Femur (tissue), 1 donor: ENCODE measurements at regions not wholly inside any gene's neighbourhood (a gene's known extent, or its start where the extent isn't known, plus 50 kb on each side); places are given as distances from the start of the nearest gene placed in this dataset.
"Not testable (repeated sequence)": the region's sequence is repeated elsewhere in the genome, so short reads cannot be mapped to it uniquely, and the experiment has no call there.

Experiments
- DNase-seq: peaks from one replicate; pipeline ENCODE4 v3.0.0-alpha.2; 2017

DNA sequence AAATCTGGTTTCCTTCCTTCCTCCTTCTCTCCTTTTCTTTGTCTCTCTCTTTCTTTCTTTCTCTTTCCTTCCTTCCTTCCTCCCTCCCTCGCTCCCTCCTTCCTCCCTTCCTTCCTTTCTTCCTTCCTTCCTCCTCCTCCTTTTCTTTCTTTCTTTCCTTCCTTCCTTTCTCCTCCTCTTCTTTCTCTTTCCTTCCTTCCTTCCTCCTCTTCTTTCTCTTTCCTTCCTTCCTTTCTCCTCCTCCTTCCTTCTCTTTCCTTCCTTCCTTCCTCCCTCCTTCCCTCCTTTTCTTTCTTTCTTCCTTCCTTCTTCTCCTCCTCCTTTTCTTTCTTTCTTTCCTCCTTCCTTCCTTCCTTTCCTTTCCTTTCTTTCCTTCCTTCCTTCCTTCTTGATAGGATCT lies 61.2 kb downstream of the VIP start:
- DNase-seq, result no peak

GRCh38 chr6:152815230-152815872 lies 64.8 kb downstream of the VIP start:
- DNase-seq, result no peak

DNA sequence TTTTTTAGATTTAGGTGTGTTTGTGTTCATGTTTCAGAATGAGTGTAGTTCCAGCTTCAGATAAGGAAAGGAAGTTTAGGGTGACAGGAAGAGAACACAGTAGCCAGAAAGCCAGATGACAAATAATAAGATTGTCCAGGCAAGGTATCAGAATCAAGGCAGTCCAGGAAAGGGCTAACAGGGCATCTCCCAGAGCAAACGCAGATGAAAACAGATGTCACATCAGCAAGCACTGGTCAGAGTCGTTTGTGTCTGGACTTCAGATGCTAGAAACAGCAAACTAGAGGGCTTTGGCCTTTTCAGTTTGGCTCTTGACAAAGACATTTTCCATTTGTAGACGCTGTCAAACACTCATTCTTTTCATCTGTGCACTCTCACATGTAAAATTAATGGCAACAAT lies 65.5 kb downstream of the VIP start:
- DNase-seq, result no peak

DNA sequence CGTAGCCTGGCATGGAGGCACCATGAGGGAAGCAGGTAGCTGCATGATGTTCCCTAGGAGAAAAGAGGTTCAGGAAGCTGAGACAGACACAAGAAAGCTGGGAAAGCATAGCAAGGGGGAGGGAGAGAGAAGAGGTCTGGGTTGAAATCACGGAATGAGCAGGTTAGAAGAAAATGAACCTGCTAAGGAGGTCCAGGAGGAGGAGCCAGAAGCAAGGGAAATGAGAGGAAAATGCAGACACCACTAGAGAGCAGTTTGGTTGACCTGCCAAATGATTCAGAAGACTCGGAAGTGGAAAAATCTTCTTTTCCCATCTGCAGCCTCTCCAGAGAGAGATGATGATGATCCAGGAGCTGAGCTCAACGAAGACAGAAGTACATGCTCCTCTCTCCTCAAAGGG lies 70.9 kb downstream of the VIP start:
- no peak for DNase-seq

- no peak for DNase-seq
These were observed 74.1 kb downstream of the VIP start for GRCh38 chr6:152824666-152825065.

- no peak for DNase-seq
These were observed 77.8 kb downstream of the VIP start for GRCh38 chr6:152828431-152828830.

DNA sequence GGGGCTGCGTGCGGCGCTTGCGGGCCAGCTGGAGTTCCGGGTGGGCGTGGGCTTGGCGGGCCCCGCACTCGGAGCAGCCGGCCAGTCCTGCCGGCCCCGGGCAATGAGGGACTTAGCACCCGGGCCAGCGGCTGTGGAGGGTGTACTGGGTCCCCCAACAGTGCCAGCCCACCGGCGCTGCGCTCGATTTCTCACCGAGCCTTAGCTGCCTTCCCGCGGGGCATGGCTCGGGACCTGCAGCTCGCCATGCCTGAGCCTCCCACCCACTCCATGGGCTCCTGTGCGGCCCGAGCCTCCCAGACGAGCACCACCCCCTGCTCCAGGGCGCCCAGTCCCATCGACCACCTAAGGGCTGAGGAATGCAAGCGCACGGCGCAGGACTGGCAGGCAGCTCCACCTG lies 83.8 kb downstream of the VIP start:
- not testable (repeated sequence) for DNase-seq

GRCh38 chr6:152836523-152836922 lies 85.9 kb downstream of the VIP start:
- DNase-seq, result no peak

DNA sequence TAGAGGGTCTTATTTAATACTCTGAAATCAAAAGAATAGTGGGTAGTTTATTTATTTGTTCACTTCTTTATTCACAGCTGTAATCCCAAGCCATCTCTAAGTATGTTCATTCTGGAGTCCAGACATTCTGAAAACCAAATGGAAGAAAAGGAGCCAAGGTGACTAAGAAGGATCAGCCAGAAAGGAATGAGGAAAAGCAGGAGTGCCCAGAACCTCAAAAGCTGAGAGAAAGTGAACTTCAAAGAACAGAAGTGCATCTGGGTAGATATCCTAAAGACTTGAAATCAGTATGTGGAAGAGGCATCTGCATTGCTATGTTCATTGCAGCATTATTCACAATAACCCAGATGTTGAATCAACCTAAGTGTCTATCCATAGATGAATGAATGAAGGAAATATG lies 94.8 kb downstream of the VIP start:
- DNase-seq, result no peak

DNA sequence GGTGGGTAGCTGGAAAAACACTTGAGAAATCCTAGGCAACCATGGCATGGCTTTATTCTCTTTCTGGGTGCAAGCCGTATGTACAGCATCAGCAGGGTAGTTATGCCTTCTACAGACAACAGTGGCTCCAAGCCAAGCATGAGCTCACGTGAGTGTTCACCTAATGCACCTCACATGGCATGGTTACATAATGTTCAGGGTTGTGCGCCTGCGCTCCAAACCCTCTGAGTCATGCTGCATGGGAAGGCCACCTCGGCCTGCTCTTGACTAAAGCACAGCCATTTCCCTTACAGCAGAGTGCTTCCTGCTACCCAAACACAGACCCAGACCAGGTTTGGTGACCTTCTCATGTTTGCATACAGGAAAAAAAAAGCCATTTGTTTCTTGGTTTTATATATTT lies 96.2 kb downstream of the VIP start:
- no peak for DNase-seq

DNA sequence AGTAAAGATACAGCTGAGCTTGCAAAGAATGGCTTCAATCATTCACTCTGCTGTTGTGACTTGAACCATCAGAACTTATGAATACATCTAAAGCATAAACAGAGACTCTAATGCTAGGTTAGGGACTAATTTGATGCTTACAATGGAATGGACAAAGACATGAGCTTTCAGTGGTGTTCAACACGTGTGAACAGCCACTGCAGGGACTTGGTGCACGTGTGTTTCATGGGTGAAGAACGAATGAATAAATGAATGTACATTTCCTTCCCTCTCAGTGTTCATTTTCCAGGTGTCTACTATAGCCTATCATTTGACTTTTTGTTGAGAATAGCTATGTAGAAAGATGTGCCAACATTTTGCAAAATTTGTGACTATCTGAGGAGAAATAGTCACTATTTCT lies 98.3 kb downstream of the VIP start:
- DNase-seq, result no peak

GRCh38 chr6:152854086-152854795 lies 103.6 kb downstream of the VIP start:
- DNase-seq, result no peak

DNA sequence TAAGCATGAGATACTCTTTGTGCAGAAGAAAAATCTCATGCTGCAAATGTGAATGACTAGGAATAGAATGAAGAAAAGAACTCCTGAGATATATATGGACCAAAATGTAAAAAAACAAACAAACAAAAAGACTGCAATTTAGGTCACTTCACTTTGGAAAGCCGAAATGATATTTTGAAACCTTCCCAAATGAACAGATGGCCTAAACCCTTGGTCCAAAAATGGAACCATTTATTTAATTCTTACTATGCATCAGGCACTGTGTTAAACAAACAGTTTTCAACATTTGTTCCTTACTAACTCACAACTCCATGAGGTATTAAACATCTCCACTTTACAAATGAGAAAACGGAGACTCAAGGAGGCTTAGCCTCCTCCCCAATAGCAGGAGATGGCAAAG lies 107.5 kb downstream of the VIP start:
- no peak for DNase-seq

DNA sequence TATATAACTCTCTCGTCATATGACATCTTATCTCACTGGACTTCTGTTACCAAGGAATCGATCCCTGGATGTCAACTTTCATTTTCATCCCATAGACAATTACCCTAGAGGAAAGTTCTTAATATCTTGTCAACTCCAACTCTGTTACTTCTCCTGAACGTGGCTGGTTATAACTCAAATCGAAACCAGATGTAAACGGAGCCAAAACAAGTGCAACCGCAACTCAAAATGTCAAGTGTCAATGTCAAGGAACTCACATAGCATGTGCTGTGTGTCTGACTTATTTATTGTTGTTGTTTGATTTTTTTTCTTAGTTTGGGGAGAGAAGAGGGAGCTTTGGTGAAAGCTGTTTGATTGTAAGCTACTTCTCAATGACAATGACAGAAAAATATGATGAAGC lies 108.6 kb downstream of the VIP start:
- no peak for DNase-seq

DNA sequence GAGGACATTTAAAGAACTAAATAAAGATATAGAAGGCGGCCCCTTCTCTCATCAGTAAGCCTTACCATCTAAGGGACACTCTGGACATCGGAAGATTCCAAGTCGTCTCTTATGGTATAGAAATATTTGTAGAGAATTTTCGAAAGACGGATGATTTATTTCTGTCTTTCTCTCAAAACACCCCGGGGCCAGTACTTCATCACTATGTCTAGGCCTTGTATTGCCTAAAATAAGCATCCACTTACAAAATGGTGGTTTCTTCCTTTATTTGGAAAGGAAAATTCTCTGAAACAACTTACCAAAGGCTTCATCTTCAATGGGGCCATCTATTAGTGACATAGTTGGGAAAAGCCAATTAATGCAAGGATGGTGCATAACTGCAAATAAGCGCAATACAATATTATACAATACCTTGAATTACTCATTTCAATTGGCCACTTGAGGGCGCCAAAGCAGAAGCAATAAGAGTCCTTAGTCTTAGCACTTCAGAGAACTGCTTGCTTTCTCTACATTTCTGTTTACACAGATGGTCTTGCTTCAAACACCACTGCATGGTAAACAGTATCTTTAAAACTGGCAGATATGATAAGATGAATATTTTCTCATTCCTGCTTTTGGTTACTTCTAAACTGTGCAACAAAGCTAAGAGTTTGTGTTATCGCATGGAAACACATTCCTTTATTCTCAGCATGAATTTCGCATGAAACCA lies 113.2 kb downstream of the VIP start:
- DNase-seq, result peak; percentile 47

DNA sequence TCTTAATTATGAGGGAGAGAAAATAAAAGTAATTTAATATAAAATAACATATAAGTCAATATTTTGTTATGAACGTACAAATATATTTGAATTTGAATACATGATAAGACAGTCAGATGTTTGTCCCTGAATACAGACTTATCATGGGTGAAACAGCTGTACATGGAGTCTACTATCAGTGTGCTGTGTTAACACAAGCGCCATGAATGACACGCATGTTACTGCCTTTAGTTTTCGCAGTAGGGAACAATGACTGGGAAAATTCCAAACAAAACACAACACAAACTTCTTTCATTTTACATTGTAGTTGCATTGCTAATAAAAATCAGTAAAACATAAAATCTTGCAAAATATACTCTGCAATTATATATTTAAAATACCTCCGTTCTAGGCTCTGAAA lies 108.6 kb downstream of the FBXO5 start:
- DNase-seq, result no peak

- DNase-seq, result no peak
These were observed 107.8 kb downstream of the FBXO5 start for GRCh38 chr6:152874846-152875568.

DNA sequence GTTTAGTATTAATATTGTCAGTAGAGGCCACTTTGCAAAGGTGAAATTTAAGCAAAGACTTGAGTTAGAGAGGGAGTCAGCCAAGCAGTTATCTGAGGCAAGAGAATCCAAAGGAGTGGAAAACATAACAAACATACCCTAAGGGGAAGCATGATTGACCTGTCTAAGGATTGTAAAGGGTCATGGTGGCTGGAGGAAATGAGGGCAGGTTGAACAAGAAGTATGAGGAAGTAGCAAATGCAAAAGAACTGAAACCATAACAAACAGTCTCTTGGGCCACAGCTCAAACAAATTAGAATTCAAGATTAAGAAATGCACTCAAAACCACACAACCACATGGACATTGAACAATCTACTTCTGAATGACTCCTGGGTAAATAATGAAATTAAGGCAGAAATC lies 103.2 kb downstream of the FBXO5 start:
- no peak for DNase-seq

DNA sequence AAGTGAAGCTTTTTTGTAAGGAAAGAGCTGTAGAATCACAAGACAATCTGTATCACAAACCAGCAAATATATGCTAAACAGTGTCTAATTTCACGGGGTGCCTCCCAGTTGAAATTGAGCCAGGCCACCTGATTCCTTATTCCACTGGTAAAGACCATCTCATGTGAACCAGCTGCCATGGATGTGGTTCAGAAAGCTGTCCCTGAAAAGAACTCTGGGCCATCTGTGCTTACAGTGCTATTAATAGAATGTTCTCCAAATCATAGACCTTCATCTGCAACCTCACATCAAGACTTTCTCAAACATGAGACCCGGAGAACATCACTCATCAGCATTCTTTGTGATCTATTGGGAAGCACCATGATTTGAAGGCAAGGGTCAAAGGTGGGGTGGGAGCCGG lies 89.7 kb downstream of the FBXO5 start:
- DNase-seq, result no peak

DNA sequence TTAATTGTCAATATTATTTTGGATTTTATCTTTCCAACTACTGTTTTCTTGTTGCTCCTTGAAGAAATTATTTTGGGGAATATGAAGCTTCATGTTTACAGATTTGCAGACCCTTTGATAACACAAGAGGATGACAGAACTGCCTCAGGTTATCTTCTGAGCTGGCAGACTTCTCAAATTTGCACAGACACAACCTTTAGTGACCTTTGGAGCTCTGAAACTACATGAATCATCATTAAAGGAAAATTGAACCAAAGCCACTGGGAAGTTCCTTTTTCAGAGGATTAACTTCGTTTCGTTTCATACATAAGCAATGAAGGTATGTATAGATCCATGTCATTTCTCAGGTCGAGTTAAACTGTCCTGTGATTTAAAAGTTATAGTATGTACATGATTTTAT lies 85.9 kb downstream of the FBXO5 start:
- DNase-seq, result no peak

DNA sequence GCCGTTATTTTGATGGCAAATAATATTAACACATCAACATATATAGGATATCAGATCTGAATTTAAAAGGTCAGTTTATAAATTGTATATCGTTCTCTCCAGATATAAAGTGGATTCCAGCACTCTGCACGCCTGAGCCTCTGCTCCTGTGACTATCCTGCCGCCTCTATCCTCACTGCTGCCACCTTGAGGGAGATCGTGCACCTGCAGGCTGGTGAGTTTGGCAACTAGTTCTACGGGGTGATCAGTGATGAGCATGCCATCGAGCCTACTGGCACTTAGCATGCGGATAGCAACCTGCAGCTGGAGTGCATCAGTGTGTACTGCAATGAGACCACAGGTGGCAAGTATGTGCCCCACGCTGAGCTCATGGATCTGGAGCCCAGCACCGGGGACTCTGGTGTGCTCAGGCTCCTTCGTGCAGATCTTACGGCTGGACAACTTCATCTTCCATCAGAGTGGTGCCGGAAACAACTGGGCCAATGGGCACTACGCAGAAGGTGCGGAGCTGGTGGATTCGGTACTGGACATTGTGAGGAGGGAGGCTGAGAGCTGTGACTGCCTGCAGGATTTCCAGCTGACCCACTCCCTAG lies 84.9 kb downstream of the FBXO5 start:
- peak; percentile 34 for DNase-seq

- no peak for DNase-seq
These were observed 78.2 kb downstream of the FBXO5 start for GRCh38 chr6:152904678-152905077.
